OCI-M2 (cell line): ENCODE measurements at regions not wholly inside any gene's neighbourhood (a gene's known extent, or its start where the extent isn't known, plus 50 kb on each side); places are given as distances from the start of the nearest gene placed in this dataset.
"Not testable (repeated sequence)": the region's sequence is repeated elsewhere in the genome, so short reads cannot be mapped to it uniquely, and the experiment has no call there.

Experiments used
- DNase-seq: peaks from one replicate; lab custom pipeline; 2025; ENCODE audit not compliant: unreplicated experiment; lab: John Stamatoyannopoulos, UW

DNA sequence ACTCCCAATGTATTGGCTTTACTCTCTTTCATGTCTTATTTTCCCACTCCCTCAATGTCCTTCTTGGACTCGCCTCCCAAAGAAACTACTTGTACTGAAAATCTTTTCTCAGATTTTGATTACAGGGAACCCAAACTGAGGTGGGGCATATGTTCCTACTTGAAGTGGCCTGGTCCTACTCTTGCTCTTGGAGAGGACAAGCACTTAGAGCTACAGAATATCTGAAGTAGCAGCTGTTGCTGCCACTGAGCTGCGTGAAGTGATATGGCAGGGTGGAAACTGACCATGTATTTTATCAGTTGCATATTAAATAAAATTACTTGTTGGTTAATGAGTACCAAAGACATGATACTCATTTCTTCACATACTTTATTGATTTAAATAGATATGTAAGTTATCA lies 129.5 kb downstream of the TSEN15 start:
- no peak for DNase-seq

DNA sequence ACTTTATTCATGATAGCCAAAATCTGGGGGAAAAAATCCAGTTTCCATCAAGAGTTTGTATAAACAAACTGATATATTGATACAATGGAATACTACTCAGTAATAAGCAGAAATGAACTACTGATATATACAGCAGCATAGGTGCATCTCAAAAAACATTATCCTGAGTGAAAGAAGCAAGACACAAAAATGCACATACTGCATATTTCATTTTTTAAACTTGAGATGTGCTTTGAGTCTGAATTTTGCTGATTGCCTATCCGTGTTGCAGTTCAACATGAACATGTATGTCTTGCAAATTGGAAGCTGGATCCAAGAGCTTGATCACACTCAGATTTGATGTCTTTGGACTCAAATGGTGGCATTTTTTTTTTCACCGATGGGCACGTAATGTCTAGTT lies 132.4 kb downstream of the TSEN15 start:
- DNase-seq: no peak

DNA sequence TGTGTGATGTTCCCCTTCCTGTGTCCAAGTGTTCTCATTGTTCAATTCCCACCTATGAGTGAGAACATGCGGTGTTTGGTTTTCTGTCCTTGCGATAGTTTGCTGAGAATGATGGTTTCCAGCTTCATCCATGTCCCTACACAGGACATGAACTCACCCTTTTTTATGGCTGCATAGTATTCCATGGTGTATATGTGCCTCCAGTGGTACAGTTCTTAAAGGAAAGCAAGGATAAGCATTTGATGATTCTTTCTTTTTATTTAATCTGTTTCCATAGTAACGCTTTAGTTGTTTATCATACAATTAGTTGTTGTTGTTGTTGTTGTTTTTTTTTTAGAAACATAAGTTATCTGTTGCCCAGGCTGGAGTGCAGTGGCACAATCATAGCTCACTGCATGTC lies 133.1 kb downstream of the TSEN15 start:
- not testable (repeated sequence) for DNase-seq

DNA sequence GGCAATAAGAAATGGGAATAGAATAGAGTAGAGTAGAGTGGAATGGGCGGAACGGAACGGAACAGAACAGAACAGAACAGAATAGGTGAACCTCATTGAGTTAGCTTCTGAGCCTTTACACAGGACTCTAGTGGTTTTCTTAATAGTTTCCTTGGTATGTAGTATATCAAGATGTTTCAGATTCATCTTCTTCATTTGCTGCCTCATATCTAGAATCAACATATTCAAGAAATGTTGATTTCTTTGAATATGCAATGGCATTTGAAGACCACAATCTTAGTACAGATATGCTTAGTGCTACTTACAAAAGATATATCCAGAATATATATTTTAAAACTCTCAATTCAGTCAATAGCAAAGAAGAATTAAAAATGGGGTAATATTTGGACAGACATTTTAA lies 133.8 kb downstream of the TSEN15 start:
- DNase-seq: no peak

DNA sequence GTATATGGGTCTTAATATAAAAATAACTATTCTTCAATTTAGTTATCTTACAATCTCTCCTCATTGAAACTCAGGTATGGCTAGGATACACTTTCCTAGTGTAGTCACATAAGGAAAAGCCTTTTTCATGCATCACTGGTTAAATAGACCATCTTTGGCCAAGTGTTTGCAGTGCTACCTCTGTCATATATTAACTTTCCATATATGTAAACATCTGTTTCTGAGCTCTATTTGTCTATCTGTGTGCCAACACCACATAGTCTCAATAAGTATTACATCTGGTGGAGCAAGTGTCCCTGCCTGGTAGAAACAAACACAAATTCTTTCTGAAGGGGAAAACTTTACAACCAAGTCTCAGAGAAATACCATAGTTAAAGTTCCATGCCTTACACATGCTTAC lies 134.6 kb downstream of the TSEN15 start:
- DNase-seq: no peak

DNA sequence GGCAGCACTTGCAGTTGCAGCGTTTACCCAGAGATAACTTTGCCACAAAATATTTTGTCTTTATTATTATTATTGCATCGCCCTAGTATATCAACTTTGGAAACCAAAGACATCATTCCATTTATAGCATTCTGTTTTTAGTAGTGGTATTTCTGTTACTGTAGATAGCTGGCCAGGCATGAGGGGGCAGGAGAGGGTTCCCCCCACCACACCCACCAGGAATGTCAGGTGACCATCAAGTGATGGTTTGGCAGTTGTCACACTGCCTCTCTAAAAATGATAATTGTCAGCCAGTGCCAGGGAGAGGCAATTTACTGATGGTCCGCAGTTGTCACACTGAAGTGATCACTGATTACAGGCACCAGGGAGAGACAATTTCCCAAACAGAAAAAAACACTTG lies 135.6 kb downstream of the TSEN15 start:
- no peak for DNase-seq

DNA sequence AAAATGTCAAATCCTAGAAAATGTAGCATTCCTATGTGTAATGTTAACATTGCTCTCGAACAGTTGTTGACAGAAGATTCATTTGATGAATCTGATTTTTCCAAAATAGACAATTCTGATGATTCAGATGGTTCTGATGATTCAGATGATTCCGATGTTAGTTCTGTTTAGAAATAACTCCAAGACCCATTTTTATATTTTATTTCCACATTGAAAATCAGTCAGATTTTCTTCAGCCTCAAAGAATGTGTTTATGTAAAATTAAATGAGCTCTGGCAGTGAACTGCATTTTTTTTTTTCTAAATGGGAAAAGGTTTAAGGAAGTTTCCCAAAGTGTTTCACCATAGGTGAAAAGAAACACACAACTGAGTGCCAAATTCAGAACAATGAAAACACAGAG lies 136.5 kb downstream of the TSEN15 start:
- no peak for DNase-seq

DNA sequence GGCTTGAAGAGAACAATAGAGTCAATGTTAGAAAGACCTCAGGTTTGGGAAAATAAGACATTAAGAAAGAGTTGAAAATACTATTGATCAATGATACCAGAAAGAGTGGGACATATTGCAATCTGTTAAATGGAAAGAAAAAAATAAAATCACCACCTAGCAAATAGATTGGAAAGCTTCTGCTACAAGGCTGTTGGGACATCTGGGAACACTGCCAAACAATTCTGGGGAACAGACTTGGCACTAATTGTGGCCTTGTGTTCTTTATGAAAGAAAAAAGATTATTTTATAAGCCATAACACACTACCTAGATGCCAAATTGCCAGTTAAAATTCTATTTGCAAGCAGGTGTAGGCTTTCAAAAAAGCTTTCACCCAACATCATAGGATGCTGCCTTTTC lies 137.8 kb downstream of the TSEN15 start:
- no peak for DNase-seq

DNA sequence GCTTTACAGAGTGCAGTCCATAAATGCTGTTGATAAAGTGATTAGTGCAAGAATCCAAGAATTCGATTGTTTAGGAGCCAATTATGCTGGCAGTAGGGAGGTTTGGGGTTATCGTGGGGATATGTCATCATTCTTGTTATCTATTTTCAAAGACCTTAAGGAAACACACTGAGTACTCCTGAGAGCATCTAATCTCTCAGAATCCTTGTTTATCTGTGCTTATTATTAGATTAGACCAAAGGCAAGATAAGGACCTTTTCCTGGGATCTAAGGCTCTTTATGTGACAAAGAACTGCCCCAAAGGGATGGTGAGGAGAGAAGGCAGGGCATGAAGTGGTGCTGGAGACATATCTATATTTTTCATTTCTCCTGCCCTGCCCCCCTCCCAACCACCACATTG lies 139.1 kb downstream of the TSEN15 start:
- no peak for DNase-seq

DNA sequence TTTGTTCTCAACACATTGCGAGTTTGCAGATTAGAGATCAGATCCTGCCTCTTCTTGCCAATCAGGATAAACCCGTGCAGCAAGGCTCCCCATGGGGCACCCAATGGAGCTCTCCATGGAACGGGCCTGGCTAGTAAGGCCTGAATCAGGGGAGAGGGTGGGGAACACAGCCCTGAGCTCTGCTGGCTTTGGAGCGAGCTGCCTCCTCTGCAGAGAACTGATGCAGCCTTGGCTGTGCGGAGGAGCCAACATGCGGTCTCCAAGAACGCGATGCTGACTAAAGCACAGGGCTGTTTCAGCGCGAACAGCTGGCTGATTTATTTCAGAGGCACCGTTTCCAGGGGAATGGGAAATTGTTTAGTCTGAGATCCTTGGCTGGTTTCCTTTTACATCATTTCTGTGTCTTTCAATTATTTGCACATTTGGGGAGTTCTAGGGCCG lies 139.7 kb downstream of the TSEN15 start:
- DNase-seq: no peak

DNA sequence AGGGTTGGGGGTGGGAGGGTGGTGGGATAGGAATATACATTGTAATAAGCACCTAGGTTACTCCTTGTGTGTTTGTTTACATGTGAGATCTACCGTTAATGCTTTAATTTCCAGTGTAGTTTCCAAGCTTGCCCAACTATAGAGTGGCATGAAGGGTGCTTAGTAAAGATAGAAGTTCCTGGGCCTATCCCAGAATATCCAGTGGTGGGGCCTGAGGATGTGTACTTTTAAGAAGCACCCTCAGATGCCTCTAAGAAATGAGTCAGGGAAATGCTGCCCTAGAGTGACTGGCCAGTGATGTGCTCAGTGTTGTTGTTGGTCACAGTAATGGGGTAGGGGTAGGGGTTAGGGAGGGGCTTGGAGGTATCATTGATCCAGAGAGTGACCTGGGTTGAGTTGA lies 141.3 kb downstream of the TSEN15 start:
- DNase-seq: no peak

DNA sequence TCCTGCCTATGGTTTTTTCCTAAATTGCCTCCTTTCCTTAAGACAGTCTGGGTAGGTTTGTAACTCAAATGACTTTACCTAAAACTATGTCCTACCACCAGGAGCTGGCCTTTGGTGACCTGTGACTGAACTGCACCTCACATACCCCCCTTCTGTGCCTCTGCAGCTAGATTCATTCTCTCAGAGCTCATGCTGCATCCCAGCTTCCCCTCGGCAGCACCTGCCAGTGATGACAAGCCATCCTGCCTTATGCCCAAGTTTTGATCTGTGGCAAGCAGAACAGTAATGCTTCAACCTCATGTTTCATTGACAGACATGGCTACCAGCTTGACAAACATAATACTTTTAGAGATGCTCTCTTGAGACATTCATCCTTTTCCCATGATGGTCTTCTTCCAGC lies 141.9 kb downstream of the TSEN15 start:
- no peak for DNase-seq

DNA sequence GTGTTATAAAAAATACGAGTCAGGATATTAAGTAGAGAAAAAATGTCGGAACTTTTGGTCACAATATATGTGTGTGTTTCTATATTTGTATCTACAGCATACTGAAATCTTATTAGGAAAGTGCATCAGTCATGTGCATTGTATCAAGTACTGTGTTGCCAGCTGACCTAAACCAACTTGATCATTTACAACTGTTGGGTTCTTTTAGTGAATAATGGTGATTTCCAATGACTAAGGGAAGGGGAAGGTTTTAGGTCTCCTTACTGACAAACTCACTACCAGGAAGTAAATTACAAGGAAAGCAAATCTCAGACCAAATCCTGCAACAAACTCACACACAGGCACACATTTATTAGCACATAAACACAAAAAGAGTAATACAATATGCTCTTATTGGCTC lies 142.7 kb downstream of the TSEN15 start:
- no peak for DNase-seq

DNA sequence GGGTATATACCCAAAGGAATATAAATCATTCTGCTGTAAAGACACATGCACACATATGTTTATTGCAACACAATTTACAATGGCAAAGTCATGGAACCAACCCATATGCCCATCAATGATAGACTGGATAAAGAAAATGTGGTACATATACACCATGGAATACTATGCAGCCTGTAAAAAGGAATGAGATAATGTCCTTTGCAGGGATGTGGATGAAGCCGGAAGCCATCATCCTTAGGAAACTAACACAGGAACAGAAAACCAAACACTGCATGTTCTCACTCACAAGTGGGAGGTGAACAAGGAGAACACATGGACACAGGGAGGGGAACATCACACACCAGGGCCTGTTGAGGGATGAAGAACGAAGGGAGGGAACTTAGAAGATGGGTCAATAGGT lies 144.2 kb downstream of the TSEN15 start:
- DNase-seq: not testable (repeated sequence)

DNA sequence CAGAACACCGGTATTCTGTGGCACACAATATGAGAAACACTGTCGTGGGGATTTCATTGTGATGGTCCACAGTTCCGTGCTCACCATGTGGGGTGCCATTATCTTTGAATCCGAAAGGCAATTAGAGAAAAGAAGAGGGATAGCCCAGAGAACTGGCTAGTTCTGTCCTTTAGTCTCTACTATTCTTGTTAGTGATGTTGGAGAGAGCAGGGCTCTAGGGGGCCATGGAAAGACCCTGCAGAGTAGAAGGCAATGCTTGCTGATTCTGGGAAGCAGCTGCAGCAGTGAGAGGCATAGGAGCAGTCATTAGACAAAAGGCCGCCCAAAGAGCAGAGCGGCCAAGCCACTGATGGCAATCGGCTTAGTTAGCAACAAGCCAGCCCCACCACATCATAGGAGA lies 146.3 kb downstream of the TSEN15 start:
- no peak for DNase-seq

DNA sequence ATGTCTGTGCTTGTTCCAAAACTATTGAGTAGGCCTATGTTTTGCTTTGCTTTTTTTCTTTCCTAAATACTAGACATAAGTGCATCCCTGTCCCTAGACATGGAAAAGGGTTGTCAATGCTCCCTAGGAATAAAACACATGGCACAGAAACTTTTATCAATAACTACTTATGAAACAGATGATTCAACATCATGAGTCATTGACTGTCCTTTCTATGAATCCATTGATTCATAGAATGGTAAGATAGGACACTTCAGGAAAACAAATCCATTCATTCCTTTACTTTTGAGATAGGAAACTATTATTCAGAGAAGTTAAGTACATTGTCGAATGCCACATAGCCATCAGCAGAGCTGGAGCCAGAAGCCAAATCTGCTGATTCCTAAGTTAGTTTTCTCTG lies 147.5 kb downstream of the TSEN15 start:
- DNase-seq: no peak

DNA sequence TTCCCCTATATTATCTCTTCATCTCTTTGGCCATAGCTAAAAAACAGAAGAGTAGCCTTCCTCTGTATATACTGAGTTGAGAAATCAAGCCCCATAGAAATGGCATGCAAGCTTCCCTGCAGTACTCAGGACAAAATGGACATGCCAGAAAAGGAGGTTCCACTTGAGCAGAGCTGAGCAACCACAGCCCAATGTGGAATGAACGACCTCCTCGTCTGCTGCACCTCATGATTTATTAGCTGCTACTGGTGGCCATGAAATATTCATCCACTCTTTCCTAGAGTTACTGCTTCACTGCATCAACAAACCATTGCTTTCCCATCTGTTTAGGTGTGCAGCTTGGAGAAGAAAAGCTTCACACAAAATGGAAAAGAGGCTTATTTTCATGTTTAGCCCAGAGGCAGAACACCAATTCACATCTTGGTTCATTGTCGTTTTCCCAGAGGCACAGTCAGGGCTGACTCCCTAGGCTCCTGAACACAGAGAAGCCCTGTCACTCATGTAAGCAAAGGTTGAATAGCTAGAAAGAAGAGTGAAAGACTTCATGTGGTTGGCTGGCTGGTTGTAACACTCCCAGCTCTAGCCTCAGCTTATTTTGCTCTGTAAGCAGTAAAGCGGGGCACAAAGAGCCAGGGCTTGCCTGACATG lies 148.0 kb downstream of the TSEN15 start:
- no peak for DNase-seq

DNA sequence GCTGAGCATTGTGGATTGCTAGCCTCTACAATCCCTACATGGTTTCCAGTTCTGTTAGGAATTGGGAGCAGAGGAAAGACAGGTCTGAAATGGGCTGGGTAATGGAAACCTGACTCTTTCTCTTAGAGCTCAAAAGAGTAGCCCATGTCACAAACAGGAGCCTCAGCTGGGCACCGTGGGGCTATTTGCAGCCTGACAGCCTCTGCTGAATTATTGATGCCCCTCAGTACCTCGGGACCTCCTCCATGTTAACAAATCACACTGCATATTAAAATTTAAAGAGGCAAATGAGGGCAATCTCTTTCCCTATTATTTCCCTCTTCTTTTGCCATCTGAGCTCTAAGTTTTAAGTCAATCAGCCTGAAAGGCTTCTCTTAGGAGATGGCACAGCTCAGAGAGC lies 157.1 kb downstream of the TSEN15 start:
- no peak for DNase-seq

DNA sequence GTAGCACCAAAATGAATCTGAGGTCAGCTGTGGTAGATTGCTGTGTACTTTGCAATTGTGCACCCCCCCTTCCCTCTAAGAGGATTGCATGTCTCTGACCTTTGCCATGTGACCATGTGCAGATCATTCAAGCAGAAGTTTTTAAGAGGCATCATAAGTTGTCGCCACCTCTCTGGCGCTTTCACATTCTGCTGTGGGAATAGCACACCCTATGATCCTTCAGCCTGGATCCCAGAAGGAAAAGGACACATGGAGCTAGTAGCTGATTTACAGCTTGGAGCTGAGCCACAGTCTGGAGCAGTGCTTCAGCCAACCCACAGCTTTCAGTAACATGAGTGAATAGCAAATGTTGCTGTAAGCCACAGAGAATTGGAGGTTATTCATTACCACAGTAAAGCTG lies 158.5 kb downstream of the TSEN15 start:
- DNase-seq: no peak

DNA sequence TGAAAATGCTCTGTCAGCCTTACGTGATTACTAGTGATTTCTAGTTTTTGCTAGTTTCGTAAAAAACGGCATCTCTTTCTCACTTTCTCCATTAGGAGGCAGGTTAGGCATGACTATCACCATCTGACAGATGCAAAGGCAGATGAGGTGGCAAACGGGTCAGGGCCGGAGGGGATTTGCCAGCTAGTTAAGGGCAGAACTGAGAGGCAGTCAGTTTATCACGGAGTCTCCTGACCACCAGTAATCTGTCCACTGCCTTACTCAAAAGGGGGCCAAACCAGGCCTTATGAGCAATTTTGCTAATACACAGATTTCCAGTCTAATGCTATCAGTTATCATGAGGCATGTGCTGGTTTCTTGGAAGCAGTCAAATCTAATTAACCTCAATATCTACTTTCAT lies 159.3 kb downstream of the TSEN15 start:
- DNase-seq: no peak

DNA sequence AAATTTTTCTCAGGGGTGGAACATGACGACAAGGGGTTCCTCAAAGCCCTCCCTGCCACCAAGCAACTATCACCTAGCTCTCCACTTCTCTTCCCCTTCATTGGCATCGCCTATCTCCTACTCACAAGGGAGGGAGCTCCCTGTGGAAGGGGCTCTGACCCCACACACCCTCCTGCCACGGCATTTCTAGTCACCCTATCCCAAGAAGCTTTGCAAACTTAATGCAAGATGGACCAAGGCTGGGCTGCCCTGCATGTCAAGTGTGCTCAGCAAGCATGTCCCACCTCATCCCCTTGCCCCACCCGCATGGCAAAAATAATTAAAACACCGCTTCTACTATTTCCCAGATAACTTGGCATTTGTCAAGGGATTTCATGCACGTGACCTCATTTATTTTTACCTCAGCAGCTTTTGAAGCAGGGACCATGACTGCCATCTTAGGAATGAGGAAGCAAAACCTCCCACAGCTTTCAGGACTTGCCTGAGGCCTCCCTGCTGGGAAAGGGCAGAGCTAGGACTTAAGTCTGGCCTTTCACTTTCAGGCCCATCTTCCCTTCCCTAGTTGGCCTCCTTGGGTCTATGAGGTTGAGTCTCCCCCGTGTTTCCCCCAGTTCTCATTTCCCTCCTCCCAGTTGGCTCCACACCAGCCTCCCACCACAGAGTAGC lies 161.3 kb downstream of the TSEN15 start:
- no peak for DNase-seq

DNA sequence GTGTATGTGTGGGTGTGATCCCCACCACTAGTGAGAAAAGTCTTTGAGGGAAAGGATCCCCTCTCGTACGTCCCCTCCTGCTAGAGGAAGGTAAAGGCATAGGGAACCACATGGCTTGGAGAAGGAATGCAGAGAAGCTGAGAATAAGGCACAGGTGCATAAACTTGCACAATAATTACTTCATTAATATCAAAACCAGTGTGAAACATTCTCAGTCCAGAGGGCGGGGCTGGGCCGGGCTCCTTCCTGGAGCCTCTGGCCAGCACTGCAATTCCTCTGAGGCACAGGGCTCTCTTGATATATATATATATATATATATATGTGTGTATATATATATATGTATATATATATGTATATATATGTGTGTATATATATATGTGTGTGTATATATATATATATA lies 162.6 kb downstream of the TSEN15 start:
- DNase-seq: no peak

DNA sequence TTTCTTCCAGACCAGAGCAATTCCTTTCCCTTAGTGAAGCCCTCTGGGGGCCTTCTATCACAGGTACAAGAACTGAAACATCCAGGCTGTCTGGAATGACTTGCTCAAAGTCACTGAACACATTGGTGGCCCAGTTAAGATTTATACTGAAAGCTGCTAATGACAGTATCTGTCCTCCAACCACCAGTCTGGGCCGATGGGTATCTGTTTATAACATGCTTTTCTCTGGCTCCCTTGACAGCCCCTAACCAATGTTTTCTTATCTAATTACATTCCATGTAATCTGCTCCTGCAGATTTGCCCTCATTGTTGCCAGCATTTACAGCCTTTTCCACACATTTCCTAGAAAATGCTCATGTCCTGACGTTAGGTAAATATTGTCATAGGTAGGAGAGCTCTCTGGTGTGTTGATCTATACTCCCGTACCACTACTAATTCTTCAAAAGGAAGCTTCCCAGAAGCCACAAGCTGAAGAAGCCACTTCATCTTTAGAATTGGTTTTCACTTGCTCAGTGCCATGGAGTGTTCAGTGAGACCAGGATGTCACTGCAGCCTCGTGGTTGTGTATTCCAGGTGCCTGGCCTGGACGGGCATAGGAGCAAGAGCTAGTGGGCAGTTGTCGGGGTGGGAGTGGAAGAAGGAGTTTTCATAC lies 163.9 kb downstream of the TSEN15 start:
- no peak for DNase-seq
